Activated T-helper 17 cell treated with anti-CD3 and anti-CD28 coated beads, Interleukin-2, amount 50 U/mL, for 72 hours (primary cell): ENCODE measurements at regions not wholly inside any gene's neighbourhood (a gene's known extent, or its start where the extent isn't known, plus 50 kb on each side); places are given as distances from the start of the nearest gene placed in this dataset.

Source experiments
- ATAC-seq: fragments of 150-1000 bp; cut with Tn5 transposase; replicated peaks from 2 replicates; pipeline ENCODE4 v1.10.0; 2021; ENCODE audit warnings: mild to moderate bottlenecking, moderate library complexity
- H3K27ac Mint-ChIP-seq: one replicate; pipeline ENCODE4 v1.8.0; 2022; ENCODE audit warnings: mixed read lengths
- H3K27me3 Mint-ChIP-seq: one replicate; pipeline ENCODE4 v1.8.0; 2022; ENCODE audit warnings: mixed read lengths
- H3K36me3 Mint-ChIP-seq: one replicate; pipeline ENCODE4 v1.8.0; 2022; ENCODE audit warnings: low read depth, mild to moderate bottlenecking, mixed read lengths
- H3K4me1 Mint-ChIP-seq: one replicate; pipeline ENCODE4 v1.8.0; 2022; ENCODE audit warnings: mixed read lengths
- H3K4me3 Mint-ChIP-seq: one replicate; pipeline ENCODE4 v1.8.0; 2022; ENCODE audit warnings: mild to moderate bottlenecking, mixed read lengths
- H3K9me3 Mint-ChIP-seq: one replicate; pipeline ENCODE4 v1.8.0; 2022; ENCODE audit warnings: mixed read lengths

- no peak overlapping the region for H3K27ac Mint-ChIP-seq
- ATAC-seq, result no peak
- peaks cover 19% of the 10 kb centered on the region for H3K27me3 Mint-ChIP-seq
- no peaks in the 10 kb centered on the region for H3K4me1 Mint-ChIP-seq
- no peak overlapping the region for H3K4me3 Mint-ChIP-seq
- no peaks in the 10 kb centered on the region for H3K36me3 Mint-ChIP-seq
- no peaks in the 10 kb centered on the region for H3K9me3 Mint-ChIP-seq
These were observed 341.5 kb downstream of the SHANK2 start for GRCh38 chr11:70910835-70911234.

GRCh38 chr11:70912226-70912840, 340.0 kb downstream of the SHANK2 start:
- Mint-ChIP-seq H3K4me1 (no peaks in the 10 kb centered on the region), H3K36me3 (no peaks in the 10 kb centered on the region), H3K27ac (no peak overlapping the region), H3K9me3 (no peaks in the 10 kb centered on the region), H3K27me3 (peaks cover 24% of the 10 kb centered on the region), H3K4me3 (no peak overlapping the region)
- ATAC-seq, result peak; percentile 26

- peaks cover 24% of the 10 kb centered on the region for H3K27me3 Mint-ChIP-seq
- no peaks in the 10 kb centered on the region for H3K4me1 Mint-ChIP-seq
- H3K9me3 Mint-ChIP-seq, result peaks cover 3% of the 10 kb centered on the region
- H3K27ac Mint-ChIP-seq, result no peak overlapping the region
- no peak overlapping the region for H3K4me3 Mint-ChIP-seq
- H3K36me3 Mint-ChIP-seq, result no peaks in the 10 kb centered on the region
- ATAC-seq, result no peak
These were observed 338.6 kb downstream of the SHANK2 start for GRCh38 chr11:70913715-70914231.

- no peak for ATAC-seq
- no peak overlapping the region for H3K4me3 Mint-ChIP-seq
- no peaks in the 10 kb centered on the region for H3K36me3 Mint-ChIP-seq
These were observed 337.9 kb downstream of the SHANK2 start for GRCh38 chr11:70914496-70914895.

GRCh38 chr11:70915158-70915985, 337.0 kb downstream of the SHANK2 start:
- Mint-ChIP-seq H3K9me3 (peaks cover 6% of the 10 kb centered on the region), H3K27me3 (peaks cover 21% of the 10 kb centered on the region), H3K27ac (no peak overlapping the region), H3K4me3 (no peak overlapping the region), H3K4me1 (no peaks in the 10 kb centered on the region), H3K36me3 (no peaks in the 10 kb centered on the region)
- no peak for ATAC-seq

More at GRCh38 chr11:70914496-70914895, 337.9 kb downstream of the SHANK2 start:
- Mint-ChIP-seq H3K4me1 (no peaks in the 10 kb centered on the region), H3K9me3 (peaks cover 3% of the 10 kb centered on the region), H3K27me3 (peaks cover 24% of the 10 kb centered on the region), H3K27ac (no peak overlapping the region)

- ATAC-seq, result no peak
- peaks cover 13% of the 10 kb centered on the region for H3K9me3 Mint-ChIP-seq
- no peak overlapping the region for H3K27ac Mint-ChIP-seq
- no peaks in the 10 kb centered on the region for H3K4me1 Mint-ChIP-seq
- peaks cover 16% of the 10 kb centered on the region for H3K27me3 Mint-ChIP-seq
- H3K36me3 Mint-ChIP-seq, result no peaks in the 10 kb centered on the region
- H3K4me3 Mint-ChIP-seq, result no peak overlapping the region
These were observed 336.0 kb downstream of the SHANK2 start for GRCh38 chr11:70916351-70916750.

- Mint-ChIP-seq H3K27ac (no peak overlapping the region), H3K9me3 (peaks cover 20% of the 10 kb centered on the region), H3K4me1 (no peaks in the 10 kb centered on the region), H3K27me3 (peaks cover 8% of the 10 kb centered on the region), H3K36me3 (no peaks in the 10 kb centered on the region), H3K4me3 (no peak overlapping the region)
- ATAC-seq, result no peak
These were observed 334.1 kb downstream of the SHANK2 start for GRCh38 chr11:70918242-70918641.

GRCh38 chr11:70921804-70922203, 330.6 kb downstream of the SHANK2 start:
- Mint-ChIP-seq H3K9me3 (peaks cover 20% of the 10 kb centered on the region), H3K36me3 (no peaks in the 10 kb centered on the region)
- no peak for ATAC-seq

GRCh38 chr11:70924108-70924507, 328.3 kb downstream of the SHANK2 start:
- ATAC-seq, result no peak

More at GRCh38 chr11:70921804-70922203, 330.6 kb downstream of the SHANK2 start:
- Mint-ChIP-seq H3K4me3 (no peak overlapping the region), H3K27me3 (peaks cover 3% of the 10 kb centered on the region), H3K4me1 (no peaks in the 10 kb centered on the region), H3K27ac (no peak overlapping the region)

GRCh38 chr11:70925238-70925637, 327.1 kb downstream of the SHANK2 start:
- Mint-ChIP-seq H3K27me3 (peaks cover 9% of the 10 kb centered on the region), H3K4me3 (no peak overlapping the region)
- no peak for ATAC-seq

More at GRCh38 chr11:70924108-70924507, 328.3 kb downstream of the SHANK2 start:
- Mint-ChIP-seq H3K27me3 (peaks cover 5% of the 10 kb centered on the region), H3K36me3 (no peaks in the 10 kb centered on the region), H3K4me3 (no peak overlapping the region), H3K9me3 (peaks cover 17% of the 10 kb centered on the region), H3K27ac (no peak overlapping the region), H3K4me1 (no peaks in the 10 kb centered on the region)

GRCh38 chr11:70926543-70927201, 325.7 kb downstream of the SHANK2 start:
- ATAC-seq, result no peak
- Mint-ChIP-seq H3K27me3 (peaks cover 9% of the 10 kb centered on the region), H3K36me3 (no peaks in the 10 kb centered on the region), H3K9me3 (peaks cover 6% of the 10 kb centered on the region), H3K27ac (no peak overlapping the region), H3K4me1 (no peaks in the 10 kb centered on the region), H3K4me3 (no peak overlapping the region)

More at GRCh38 chr11:70925238-70925637, 327.1 kb downstream of the SHANK2 start:
- Mint-ChIP-seq H3K36me3 (no peaks in the 10 kb centered on the region), H3K27ac (no peak overlapping the region), H3K9me3 (peaks cover 15% of the 10 kb centered on the region), H3K4me1 (no peaks in the 10 kb centered on the region)

GRCh38 chr11:70928854-70929598, 323.4 kb downstream of the SHANK2 start:
- ATAC-seq, result no peak
- Mint-ChIP-seq H3K4me1 (no peaks in the 10 kb centered on the region), H3K27ac (no peak overlapping the region), H3K4me3 (no peak overlapping the region), H3K9me3 (peaks cover 4% of the 10 kb centered on the region), H3K27me3 (peaks cover 16% of the 10 kb centered on the region), H3K36me3 (no peaks in the 10 kb centered on the region)

GRCh38 chr11:70930215-70930614, 322.2 kb downstream of the SHANK2 start:
- peaks cover 16% of the 10 kb centered on the region for H3K27me3 Mint-ChIP-seq
- H3K4me3 Mint-ChIP-seq, result no peak overlapping the region
- peaks cover 4% of the 10 kb centered on the region for H3K9me3 Mint-ChIP-seq
- H3K36me3 Mint-ChIP-seq, result no peaks in the 10 kb centered on the region
- no peaks in the 10 kb centered on the region for H3K4me1 Mint-ChIP-seq
- no peak overlapping the region for H3K27ac Mint-ChIP-seq
- ATAC-seq, result no peak

- ATAC-seq, result no peak
- Mint-ChIP-seq H3K4me1 (no peaks in the 10 kb centered on the region), H3K36me3 (no peaks in the 10 kb centered on the region), H3K27ac (no peak overlapping the region), H3K27me3 (peaks cover 16% of the 10 kb centered on the region), H3K9me3 (peaks cover 4% of the 10 kb centered on the region), H3K4me3 (no peak overlapping the region)
These were observed 320.9 kb downstream of the SHANK2 start for GRCh38 chr11:70931430-70931829.
